ENCODE measurements at regions not wholly inside any gene's neighbourhood (a gene's known extent, or its start where the extent isn't known, plus 50 kb on each side); places are given as distances from the start of the nearest gene placed in this dataset.

GRCh38 chr9:87095951-87096350 is 148.6 kb upstream of the GAS1 start:
- Histone ChIP-seq H3K4me1 (peaks cover 4% of the 10 kb centered on the region), H3K27me3 (no peaks in the 10 kb centered on the region), H3K36me3 (no peaks in the 10 kb centered on the region), H3K9me3 (no peaks in the 10 kb centered on the region), H3K4me3 (no peak overlapping the region), H3K27ac (no peak overlapping the region)
- TF ChIP-seq POLR2A (IDR thresholded peaks at IDR 0.05) (no peak), EP300 (IDR thresholded peaks at IDR 0.05) (no peak), CTCF (IDR thresholded peaks at IDR 0.05) (no peak), POLR2AphosphoS5 (IDR thresholded peaks at IDR 0.05) (no peak)
- DNase-seq (ENCODE audit: low spot score in 2 of 2) = no peak
- 81% methylated on average over 5 of the region's 5 CpGs for WGBS

GRCh38 chr9:87096506-87096905 is 149.2 kb upstream of the GAS1 start:
- Histone ChIP-seq H3K36me3 (no peaks in the 10 kb centered on the region), H3K9me3 (no peaks in the 10 kb centered on the region), H3K4me1 (peaks cover 4% of the 10 kb centered on the region), H3K27me3 (no peaks in the 10 kb centered on the region), H3K27ac (no peak overlapping the region), H3K4me3 (no peak overlapping the region)
- TF ChIP-seq POLR2AphosphoS5 (IDR thresholded peaks at IDR 0.05) = no peak
- no peak for TF ChIP-seq POLR2A (IDR thresholded peaks at IDR 0.05)
- DNase-seq (ENCODE audit: low spot score in 2 of 2) = no peak
- WGBS = 89% methylated on average over 2 of the region's 2 CpGs

- Histone ChIP-seq H3K9me3 (no peaks in the 10 kb centered on the region), H3K27me3 (no peaks in the 10 kb centered on the region), H3K4me1 (peaks cover 4% of the 10 kb centered on the region), H3K36me3 (no peaks in the 10 kb centered on the region), H3K27ac (no peak overlapping the region), H3K4me3 (no peak overlapping the region)
- DNase-seq (ENCODE audit: low spot score in 2 of 2) = no peak
- 87% methylated on average over 3 of the region's 3 CpGs for WGBS
- no peak for TF ChIP-seq POLR2A (IDR thresholded peaks at IDR 0.05)
- TF ChIP-seq EP300 (IDR thresholded peaks at IDR 0.05) = no peak
- TF ChIP-seq CTCF (IDR thresholded peaks at IDR 0.05) = no peak
- TF ChIP-seq POLR2AphosphoS5 (IDR thresholded peaks at IDR 0.05) = no peak
Observed at GRCh38 chr9:87097238-87097637, 149.9 kb upstream of the GAS1 start.

GRCh38 chr9:87099407-87099806 is 152.1 kb upstream of the GAS1 start:
- H3K27me3 ChIP-seq = no peaks in the 10 kb centered on the region
- no peaks in the 10 kb centered on the region for H3K36me3 ChIP-seq
- DNase-seq (ENCODE audit: low spot score in 2 of 2) = no peak
- no peak for TF ChIP-seq POLR2AphosphoS5 (IDR thresholded peaks at IDR 0.05)
- no peak for TF ChIP-seq POLR2A (IDR thresholded peaks at IDR 0.05)
- no peak for TF ChIP-seq CTCF (IDR thresholded peaks at IDR 0.05)
- no peak for TF ChIP-seq EP300 (IDR thresholded peaks at IDR 0.05)
- no peaks in the 10 kb centered on the region for H3K9me3 ChIP-seq
- no peak overlapping the region for H3K4me3 ChIP-seq
- peaks cover 4% of the 10 kb centered on the region for H3K4me1 ChIP-seq
- no peak overlapping the region for H3K27ac ChIP-seq
- 42% methylated on average over 1 of the region's 1 CpG for WGBS

GRCh38 chr9:87100001-87100400 is 152.7 kb upstream of the GAS1 start:
- no peak for DNase-seq (ENCODE audit: low spot score in 2 of 2)
- Histone ChIP-seq H3K27me3 (no peaks in the 10 kb centered on the region), H3K27ac (no peak overlapping the region), H3K4me1 (peaks cover 4% of the 10 kb centered on the region), H3K4me3 (no peak overlapping the region), H3K36me3 (no peaks in the 10 kb centered on the region), H3K9me3 (no peaks in the 10 kb centered on the region)
- WGBS = 36% methylated on average over 1 of the region's 1 CpG
- TF ChIP-seq CTCF (IDR thresholded peaks at IDR 0.05) (no peak), EP300 (IDR thresholded peaks at IDR 0.05) (no peak), POLR2A (IDR thresholded peaks at IDR 0.05) (no peak), POLR2AphosphoS5 (IDR thresholded peaks at IDR 0.05) (no peak)

- H3K4me3 ChIP-seq = no peak overlapping the region
- peaks cover 4% of the 10 kb centered on the region for H3K4me1 ChIP-seq
- no peak for TF ChIP-seq EP300 (IDR thresholded peaks at IDR 0.05)
- no peak for TF ChIP-seq POLR2AphosphoS5 (IDR thresholded peaks at IDR 0.05)
- TF ChIP-seq CTCF (IDR thresholded peaks at IDR 0.05) = no peak
- TF ChIP-seq POLR2A (IDR thresholded peaks at IDR 0.05) = no peak
- H3K36me3 ChIP-seq = no peaks in the 10 kb centered on the region
- no peak for DNase-seq (ENCODE audit: low spot score in 2 of 2)
- H3K9me3 ChIP-seq = no peaks in the 10 kb centered on the region
- H3K27ac ChIP-seq = no peak overlapping the region
- 90% methylated on average over 4 of the region's 4 CpGs for WGBS
- H3K27me3 ChIP-seq = no peaks in the 10 kb centered on the region
Observed at GRCh38 chr9:87102126-87102525, 154.8 kb upstream of the GAS1 start.

Data from suprapubic skin (tissue), 4 donors.